HEK293 (cell line): ENCODE measurements at regions not wholly inside any gene's neighbourhood (a gene's known extent, or its start where the extent isn't known, plus 50 kb on each side); places are given as distances from the start of the nearest gene placed in this dataset.

Experiments used
- CTCF ChIA-PET: fragments of 350-600 bp; formaldehyde crosslinking; extraction: SDS; loops from one replicate; lab custom pipeline; 2021; ENCODE audit warnings: antibody characterized with exemption; lab: Yijun Ruan, JAX
- POLR2A ChIA-PET: fragments of 300-600 bp; formaldehyde crosslinking; extraction: SDS; loops from one replicate; lab custom pipeline; 2020; ENCODE audit warnings: antibody characterized with exemption, inconsistent platforms; lab: Yijun Ruan, JAX
- H3K27ac ChIP-seq: fragments of 200-500 bp; sonication (Bioruptor generic); 2 replicates; pipeline ENCODE4 v1.5.1; 2014; ENCODE audit warnings: low read depth, low read length, control low read depth, inconsistent platforms; ENCODE audit errors: extremely low read depth
- H3K36me3 ChIP-seq, 2 experiments: fragments of 200-500 bp in 1 of 2; sonication (Bioruptor generic) in 1 of 2; 1 replicate in 1 of 2; 2 replicates in 1 of 2; pipeline ENCODE4 v1.5.1; 2014 to 2017; ENCODE audit warnings: inconsistent platforms in 2 of 2, low read length in 2 of 2; ENCODE audit not compliant: control insufficient read depth in 2 of 2, insufficient read depth in 1 of 2
- H3K4me1 ChIP-seq: fragments of 200-500 bp; sonication (Bioruptor generic); 2 replicates; pipeline ENCODE4 v1.5.1; 2014; ENCODE audit warnings: mild to moderate bottlenecking, low read length, inconsistent platforms; ENCODE audit not compliant: control insufficient read depth, insufficient read depth
- H3K4me3 ChIP-seq: 2 replicates; pipeline ENCODE4 v1.5.1; 2011; ENCODE audit warnings: low read depth, mild to moderate bottlenecking, control low read depth, low read length, moderate library complexity
- H3K9me3 ChIP-seq: fragments of 200-500 bp; sonication (Bioruptor generic); 2 replicates; pipeline ENCODE4 v1.5.1; 2014; ENCODE audit warnings: low read depth, low read length, inconsistent platforms; ENCODE audit not compliant: control insufficient read depth, insufficient read depth
- ATF2 ChIP-seq: fragments of 450-650 bp; formaldehyde crosslinking; IDR thresholded peaks from 2 replicates; pipeline ENCODE4 v1.5.1; 2016; ENCODE audit warnings: missing biosample characterization, missing genetic modification characterization, low read depth
- ELK4 ChIP-seq: IDR thresholded peaks from 2 replicates; pipeline ENCODE4 v1.6.1; 2011; ENCODE audit warnings: mild to moderate bottlenecking, low read depth, low read length, borderline replicate concordance
- KLF1 ChIP-seq: fragments of 450-650 bp; formaldehyde crosslinking; IDR thresholded peaks from 2 replicates; pipeline ENCODE4 v1.5.1; 2016; ENCODE audit warnings: missing biosample characterization, missing genetic modification characterization
- KLF9 ChIP-seq: fragments of 450-650 bp; formaldehyde crosslinking; IDR thresholded peaks from 2 replicates; pipeline ENCODE4 v1.5.1; 2016; ENCODE audit warnings: missing biosample characterization, missing genetic modification characterization, low read depth
- PRDM6 ChIP-seq: fragments of 450-650 bp; formaldehyde crosslinking; IDR thresholded peaks from 2 replicates; pipeline ENCODE4 v1.5.1; 2017; ENCODE audit warnings: missing biosample characterization, missing genetic modification characterization
- SCRT2 ChIP-seq: fragments of 450-650 bp; formaldehyde crosslinking; IDR thresholded peaks from 2 replicates; pipeline ENCODE4 v1.5.1; 2016; ENCODE audit warnings: missing biosample characterization, missing genetic modification characterization
- SETDB1 ChIP-seq: IDR thresholded peaks from one replicate; pipeline ENCODE4 v1.6.1; 2017; ENCODE audit warnings: mild to moderate bottlenecking, low read length, moderate library complexity, mixed read lengths; ENCODE audit not compliant: insufficient read length
- SP2 ChIP-seq: fragments of 450-650 bp; formaldehyde crosslinking; IDR thresholded peaks from 2 replicates; pipeline ENCODE4 v1.5.1; 2016; ENCODE audit warnings: missing biosample characterization, missing genetic modification characterization
- ZNF132 ChIP-seq: fragments of 450-650 bp; formaldehyde crosslinking; IDR thresholded peaks from 2 replicates; pipeline ENCODE4 v1.5.1; 2017; ENCODE audit warnings: missing biosample characterization, missing genetic modification characterization, borderline replicate concordance
- ZNF133 ChIP-seq: fragments of 450-650 bp; formaldehyde crosslinking; IDR thresholded peaks from 2 replicates; pipeline ENCODE4 v1.5.1; 2016; ENCODE audit warnings: missing biosample characterization, missing genetic modification characterization
- ZNF24 ChIP-seq: fragments of 450-650 bp; formaldehyde crosslinking; IDR thresholded peaks from 2 replicates; pipeline ENCODE4 v1.5.1; 2016; ENCODE audit warnings: missing biosample characterization, missing genetic modification characterization
- ZNF302 ChIP-seq: fragments of 450-650 bp; formaldehyde crosslinking; IDR thresholded peaks from 2 replicates; pipeline ENCODE4 v1.5.1; 2016; ENCODE audit warnings: missing biosample characterization, missing genetic modification characterization, low read depth
- ZNF391 ChIP-seq: fragments of 450-650 bp; formaldehyde crosslinking; IDR thresholded peaks from 2 replicates; pipeline ENCODE4 v1.5.1; 2016; ENCODE audit warnings: low read depth, missing biosample characterization, missing genetic modification characterization, borderline replicate concordance
- ZNF423 ChIP-seq: fragments of 450-650 bp; formaldehyde crosslinking; IDR thresholded peaks from 2 replicates; pipeline ENCODE4 v1.5.1; 2016; ENCODE audit warnings: missing biosample characterization, missing genetic modification characterization
- ZNF48 ChIP-seq: fragments of 450-650 bp; formaldehyde crosslinking; IDR thresholded peaks from 2 replicates; pipeline ENCODE4 v1.5.1; 2016; ENCODE audit warnings: missing biosample characterization, missing genetic modification characterization
- ZNF501 ChIP-seq: fragments of 450-650 bp; formaldehyde crosslinking; IDR thresholded peaks from 2 replicates; pipeline ENCODE4 v1.5.1; 2016; ENCODE audit warnings: missing biosample characterization, missing genetic modification characterization
- ZNF510 ChIP-seq: fragments of 450-650 bp; formaldehyde crosslinking; IDR thresholded peaks from 2 replicates; pipeline ENCODE4 v1.5.1; 2018; ENCODE audit warnings: mild to moderate bottlenecking, missing genetic modification characterization, missing biosample characterization; ENCODE audit not compliant: insufficient replicate concordance
- ZNF521 ChIP-seq: fragments of 450-650 bp; formaldehyde crosslinking; IDR thresholded peaks from 2 replicates; pipeline ENCODE4 v1.5.1; 2017; ENCODE audit warnings: missing biosample characterization, mild to moderate bottlenecking, missing genetic modification characterization
- ZNF585B ChIP-seq: fragments of 450-650 bp; formaldehyde crosslinking; IDR thresholded peaks from 2 replicates; pipeline ENCODE4 v1.5.1; 2016; ENCODE audit warnings: missing biosample characterization, missing genetic modification characterization
- ZNF660 ChIP-seq: fragments of 450-650 bp; IDR thresholded peaks from 2 replicates; pipeline ENCODE4 v1.5.1; 2018; ENCODE audit warnings: missing biosample characterization, mild to moderate bottlenecking, missing genetic modification characterization
- ZNF701 ChIP-seq: fragments of 450-650 bp; formaldehyde crosslinking; IDR thresholded peaks from 2 replicates; pipeline ENCODE4 v1.5.1; 2016; ENCODE audit warnings: missing biosample characterization, missing genetic modification characterization
- ZNF792 ChIP-seq: fragments of 450-650 bp; formaldehyde crosslinking; IDR thresholded peaks from 2 replicates; pipeline ENCODE4 v1.5.1; 2016; ENCODE audit warnings: missing biosample characterization, missing genetic modification characterization
- ZNF837 ChIP-seq: fragments of 450-650 bp; formaldehyde crosslinking; IDR thresholded peaks from 2 replicates; pipeline ENCODE4 v1.5.1; 2016; ENCODE audit warnings: missing biosample characterization, missing genetic modification characterization
- TF ChIP-seq, protein P1 (sequence below): fragments of 450-650 bp; formaldehyde crosslinking; optimal IDR thresholded peaks from 2 replicates; pipeline ENCODE3; 2016; ENCODE audit warnings: missing biosample characterization, mild to moderate bottlenecking, missing genetic modification characterization
- TF ChIP-seq, protein P2 (sequence below): fragments of 450-650 bp; formaldehyde crosslinking; IDR thresholded peaks from 2 replicates; pipeline ENCODE4 v1.5.1; 2016; ENCODE audit warnings: missing biosample characterization, missing genetic modification characterization

- TF ChIP-seq SCRT2 (no peak), ZNF521 (tag by site-specific recombination) (no peak), ZNF660 (tag by site-specific recombination) (no peak), ZNF510 (tag by site-specific recombination) (no peak), ATF2 (no peak), ZNF391 (tag by site-specific recombination) (no peak), ZNF701 (tag by site-specific recombination) (no peak), ZNF585B (tag by site-specific recombination) (no peak), ELK4 (no peak), ZNF423 (tag by site-specific recombination) (no peak), ZNF302 (tag by site-specific recombination) (no peak), ZNF48 (tag by site-specific recombination) (no peak), SP2 (tag by site-specific recombination) (no peak)
- TF ChIP-seq, protein P1, sequence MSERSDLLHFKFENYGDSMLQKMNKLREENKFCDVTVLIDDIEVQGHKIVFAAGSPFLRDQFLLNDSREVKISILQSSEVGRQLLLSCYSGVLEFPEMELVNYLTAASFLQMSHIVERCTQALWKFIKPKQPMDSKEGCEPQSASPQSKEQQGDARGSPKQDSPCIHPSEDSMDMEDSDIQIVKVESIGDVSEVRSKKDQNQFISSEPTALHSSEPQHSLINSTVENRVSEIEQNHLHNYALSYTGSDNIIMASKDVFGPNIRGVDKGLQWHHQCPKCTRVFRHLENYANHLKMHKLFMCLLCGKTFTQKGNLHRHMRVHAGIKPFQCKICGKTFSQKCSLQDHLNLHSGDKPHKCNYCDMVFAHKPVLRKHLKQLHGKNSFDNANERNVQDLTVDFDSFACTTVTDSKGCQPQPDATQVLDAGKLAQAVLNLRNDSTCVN (tag by site-specific recombination) = no peak
- no peaks in the 10 kb centered on the region for H3K4me1 ChIP-seq
- H3K27ac ChIP-seq = no peak overlapping the region
- H3K36me3 ChIP-seq = no peaks in the 10 kb centered on the region
- ChIA-PET POLR2A (no interaction called here), CTCF (no interaction called here)
- no peak overlapping the region for H3K4me3 ChIP-seq
- no peaks in the 10 kb centered on the region for H3K9me3 ChIP-seq
These were observed 226.9 kb downstream of the IRX2 start for GRCh38 chr5:2524620-2525019.

DNA sequence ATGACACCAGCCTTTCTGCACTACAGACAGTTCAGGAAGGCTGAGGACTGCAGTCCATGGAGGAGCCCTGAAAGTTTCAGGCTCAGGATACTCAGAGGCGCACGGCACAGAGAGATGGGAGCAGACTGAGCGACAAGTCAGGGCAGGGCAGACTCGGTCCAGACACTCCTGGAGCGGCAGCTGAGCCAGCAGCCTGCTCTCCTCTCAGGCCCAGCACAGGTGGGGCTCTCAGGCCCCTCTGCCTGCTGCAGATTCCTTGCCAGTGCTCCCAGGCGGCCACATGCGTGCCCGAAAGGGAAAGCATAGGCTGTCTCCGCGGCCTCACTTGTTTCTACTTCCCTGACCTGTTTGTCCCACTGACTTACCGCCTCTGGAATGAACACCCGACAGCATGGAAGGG lies 228.3 kb downstream of the IRX2 start:
- H3K9me3 ChIP-seq = no peaks in the 10 kb centered on the region
- no peaks in the 10 kb centered on the region for H3K4me1 ChIP-seq
- no peak for TF ChIP-seq ZNF132 (tag by site-specific recombination)
- TF ChIP-seq ZNF837 (tag by site-specific recombination) = no peak
- H3K27ac ChIP-seq = no peak overlapping the region
- CTCF ChIA-PET = no interaction called here
- POLR2A ChIA-PET = no interaction called here
- no peak overlapping the region for H3K4me3 ChIP-seq
- no peaks in the 10 kb centered on the region for H3K36me3 ChIP-seq

DNA sequence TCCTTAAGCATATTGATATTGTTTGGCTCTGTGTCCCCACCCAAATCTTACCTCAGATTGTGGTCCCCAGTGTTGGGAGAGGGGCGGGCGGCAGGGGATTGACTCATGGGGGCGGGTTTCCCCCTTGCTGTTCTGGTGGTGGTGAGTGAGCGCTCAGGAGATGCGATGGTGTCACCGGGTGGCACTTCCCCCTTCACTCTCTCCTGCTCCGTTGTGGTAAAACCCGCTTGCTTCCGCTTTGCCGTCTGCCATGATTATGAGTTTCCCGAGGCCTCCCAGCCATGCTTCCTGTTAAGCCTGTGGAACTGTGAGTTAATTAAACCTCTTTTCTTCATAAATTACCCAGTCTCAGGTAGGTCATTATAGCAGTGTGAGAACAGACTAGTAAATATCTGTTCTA lies 229.1 kb downstream of the IRX2 start:
- ChIA-PET POLR2A (no interaction called here), CTCF (no interaction called here)
- Histone ChIP-seq H3K4me3 (no peak overlapping the region), H3K4me1 (no peaks in the 10 kb centered on the region), H3K9me3 (no peaks in the 10 kb centered on the region), H3K27ac (no peak overlapping the region), H3K36me3 (no peaks in the 10 kb centered on the region)
- no peak for TF ChIP-seq ZNF792
- no peak for TF ChIP-seq KLF9 (tag by site-specific recombination)
- TF ChIP-seq KLF1 (tag by site-specific recombination) = no peak
- TF ChIP-seq, protein P2, sequence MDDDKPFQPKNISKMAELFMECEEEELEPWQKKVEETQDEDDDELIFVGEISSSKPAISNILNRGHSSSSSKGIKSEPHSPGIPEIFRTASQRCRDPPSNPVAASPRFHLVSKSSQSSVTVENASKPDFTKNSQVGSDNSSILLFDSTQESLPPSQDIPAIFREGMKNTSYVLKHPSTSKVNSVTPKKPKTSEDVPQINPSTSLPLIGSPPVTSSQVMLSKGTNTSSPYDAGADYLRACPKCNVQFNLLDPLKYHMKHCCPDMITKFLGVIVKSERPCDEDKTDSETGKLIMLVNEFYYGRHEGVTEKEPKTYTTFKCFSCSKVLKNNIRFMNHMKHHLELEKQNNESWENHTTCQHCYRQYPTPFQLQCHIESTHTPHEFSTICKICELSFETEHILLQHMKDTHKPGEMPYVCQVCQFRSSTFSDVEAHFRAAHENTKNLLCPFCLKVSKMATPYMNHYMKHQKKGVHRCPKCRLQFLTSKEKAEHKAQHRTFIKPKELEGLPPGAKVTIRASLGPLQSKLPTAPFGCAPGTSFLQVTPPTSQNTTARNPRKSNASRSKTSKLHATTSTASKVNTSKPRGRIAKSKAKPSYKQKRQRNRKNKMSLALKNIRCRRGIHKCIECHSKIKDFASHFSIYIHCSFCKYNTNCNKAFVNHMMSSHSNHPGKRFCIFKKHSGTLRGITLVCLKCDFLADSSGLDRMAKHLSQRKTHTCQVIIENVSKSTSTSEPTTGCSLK = no peak
- TF ChIP-seq ZNF24 (tag by site-specific recombination) = no peak
- no peak for TF ChIP-seq ZNF133 (tag by site-specific recombination)
- TF ChIP-seq PRDM6 (tag by site-specific recombination) = no peak
- no peak for TF ChIP-seq SETDB1
- TF ChIP-seq ZNF501 = no peak
